Fibroblast of villous mesenchyme (primary cell): ENCODE measurements at regions not wholly inside any gene's neighbourhood (a gene's known extent, or its start where the extent isn't known, plus 50 kb on each side); places are given as distances from the start of the nearest gene placed in this dataset.

Source experiments
- DNase-seq: peaks from one replicate; pipeline ENCODE4 v3.0.0-alpha.2; 2010; ENCODE audit warnings: low read depth
- H3K4me3 ChIP-seq: 2 replicates; pipeline ENCODE4 v1.5.1; 2011; ENCODE audit warnings: low read depth, mild to moderate bottlenecking, low read length
- CTCF ChIP-seq: IDR thresholded peaks from 2 replicates; pipeline ENCODE4 v1.5.1; 2012; ENCODE audit warnings: low read depth, mild to moderate bottlenecking, low read length; ENCODE audit not compliant: insufficient read depth

DNA sequence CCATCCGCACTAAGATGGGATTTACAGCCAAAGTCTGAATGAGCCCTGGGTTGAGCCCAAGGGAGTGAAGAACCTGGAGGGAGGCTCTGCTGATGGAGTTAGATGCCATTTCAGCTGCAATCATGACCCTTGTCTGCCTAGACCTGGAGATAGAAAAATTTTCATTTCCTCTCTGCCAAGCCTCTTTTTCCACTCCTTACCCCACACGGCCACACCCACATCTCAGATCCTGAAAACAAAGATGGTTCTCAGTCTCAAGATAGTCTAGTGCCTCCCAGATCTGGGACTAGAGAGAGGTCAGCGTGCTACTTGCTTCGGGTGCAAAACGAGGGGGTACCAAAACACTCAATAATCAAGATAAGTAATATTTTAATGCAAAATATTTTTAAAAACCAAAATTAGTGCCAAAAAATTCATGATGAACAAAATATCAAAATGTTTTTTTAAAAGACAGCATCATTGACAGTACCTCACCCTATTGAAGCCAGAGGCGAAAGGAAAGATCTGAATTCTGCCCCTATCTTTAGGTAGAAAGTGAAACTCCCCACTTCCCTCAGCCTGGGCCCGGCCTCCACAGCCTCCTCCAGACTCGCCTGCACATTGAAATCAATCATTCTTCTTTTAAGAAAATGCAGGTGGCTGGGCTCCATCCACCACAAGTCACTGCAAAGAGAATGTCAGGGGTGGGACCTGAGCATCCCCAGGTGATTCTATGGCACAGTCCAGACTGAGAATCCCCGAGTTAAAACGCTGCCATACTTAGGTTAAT, 57.8 kb upstream of the GPR45 start:
- TF ChIP-seq CTCF, result no peak
- no peak for DNase-seq
- H3K4me3 ChIP-seq, result no peak overlapping the region

GRCh38 chr2:105184420-105184819, 57.1 kb upstream of the GPR45 start:
- TF ChIP-seq CTCF, result no peak
- DNase-seq, result no peak
- H3K4me3 ChIP-seq, result no peak overlapping the region

GRCh38 chr2:105186967-105187498, 54.5 kb upstream of the GPR45 start:
- no peak for DNase-seq
- TF ChIP-seq CTCF, result no peak
- H3K4me3 ChIP-seq, result no peak overlapping the region

DNA sequence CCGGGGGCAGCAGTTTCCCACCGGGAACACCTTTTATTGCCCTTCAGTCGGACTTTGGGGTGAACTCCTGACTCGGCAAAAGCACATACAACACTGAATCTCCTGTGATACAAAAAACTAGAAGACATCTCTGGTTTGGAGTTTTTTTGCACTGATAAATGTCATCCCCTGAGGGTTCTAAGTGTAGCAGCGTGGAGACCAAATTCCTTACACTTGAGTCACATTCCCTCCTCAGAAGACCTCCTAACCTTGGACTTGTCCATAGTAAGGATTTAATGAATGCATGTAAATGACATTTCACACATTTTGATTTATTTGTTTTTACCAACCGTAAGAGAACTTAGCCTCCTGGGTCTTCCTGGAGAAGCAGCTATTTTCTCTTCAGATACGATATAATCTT, 54.0 kb upstream of the GPR45 start:
- no peak for TF ChIP-seq CTCF
- H3K4me3 ChIP-seq, result no peak overlapping the region
- DNase-seq, result peak; percentile 40

DNA sequence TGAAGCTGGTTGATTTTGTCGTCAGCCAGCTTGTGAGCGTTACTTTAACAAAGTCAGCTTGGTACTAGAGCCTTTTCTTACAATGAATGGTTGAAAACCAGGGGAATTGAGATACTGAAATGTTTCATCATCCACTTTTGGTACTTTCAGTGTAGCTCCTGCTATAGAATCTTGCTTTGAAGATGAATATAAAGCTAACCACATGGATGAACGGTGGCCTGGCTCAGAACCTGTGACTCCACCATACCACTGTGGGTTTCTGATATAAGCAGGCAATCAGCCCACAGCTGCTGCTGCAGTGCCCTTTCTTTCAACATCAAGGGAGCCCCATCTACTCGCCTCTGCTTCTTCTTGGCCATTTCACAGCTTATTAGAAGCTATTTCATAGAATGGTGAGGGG, 53.2 kb upstream of the GPR45 start:
- no peak overlapping the region for H3K4me3 ChIP-seq
- no peak for DNase-seq
- TF ChIP-seq CTCF, result no peak
